ENCODE measurements at regions not wholly inside any gene's neighbourhood (a gene's known extent, or its start where the extent isn't known, plus 50 kb on each side); places are given as distances from the start of the nearest gene placed in this dataset.

GRCh38 chr10:104582966-104583365 is 58.1 kb upstream of the SORCS3 start:
- H3K23ac ChIP-seq (ENCODE audit: low read length) = no peak overlapping the region
- no peaks in the 10 kb centered on the region for H3K27me3 ChIP-seq (ENCODE audit: insufficient read depth, low read length)

GRCh38 chr10:104584541-104584940 is 56.5 kb upstream of the SORCS3 start:
- H4K12ac ChIP-seq (ENCODE audit: low read depth, low read length) = no peak overlapping the region
- no peak for DNase-seq
- no CpG with 5 or more reads among the region's 7 CpGs for WGBS (ENCODE audit: extremely low coverage, insufficient coverage, insufficient read length)
- H3K27me3 ChIP-seq (ENCODE audit: insufficient read depth, low read length) = no peaks in the 10 kb centered on the region
- no peak overlapping the region for H3K4me3 ChIP-seq (ENCODE audit: low read depth, low read length)
- no peak overlapping the region for H3K4me2 ChIP-seq (ENCODE audit: low read length)
- no peak overlapping the region for H3K9ac ChIP-seq (ENCODE audit: low read length)
- no peak overlapping the region for H3K18ac ChIP-seq (ENCODE audit: low read length)
- no peaks in the 10 kb centered on the region for H3K36me3 ChIP-seq (ENCODE audit: control insufficient read depth in 1 of 2, insufficient read depth in 2 of 2, low read length in 2 of 2)
- no peak overlapping the region for H3K23ac ChIP-seq (ENCODE audit: low read length)
- H3K79me1 ChIP-seq (ENCODE audit: low read length) = no peaks in the 10 kb centered on the region
- no peaks in the 10 kb centered on the region for H3K79me2 ChIP-seq (ENCODE audit: control insufficient read depth, insufficient read depth, low read length, poor library complexity)
- H2AK5ac ChIP-seq (ENCODE audit: low read length) = no peak overlapping the region
- H2BK120ac ChIP-seq (ENCODE audit: insufficient read depth, low read length, poor library complexity) = no peak overlapping the region
- H3K4me1 ChIP-seq (ENCODE audit: control insufficient read depth in 1 of 2, insufficient read depth in 2 of 2, low read length in 2 of 2) = peaks cover 0 to under 1% of the 10 kb centered on the region in 2 experiments
- H2BK12ac ChIP-seq (ENCODE audit: low read length) = no peak overlapping the region
- no peak overlapping the region for H4K91ac ChIP-seq (ENCODE audit: low read depth, low read length)
- H4K8ac ChIP-seq (ENCODE audit: low read depth, low read length) = no peak overlapping the region
- H3K14ac ChIP-seq (ENCODE audit: low read length) = no peak overlapping the region
- no peak overlapping the region for H3K4ac ChIP-seq (ENCODE audit: low read depth, low read length)
- no peak overlapping the region for H2AFZ ChIP-seq (ENCODE audit: insufficient read depth, low read length, poor library complexity)
- no peak overlapping the region for H3K27ac ChIP-seq (ENCODE audit: low read depth, low read length)
- H2BK5ac ChIP-seq (ENCODE audit: low read depth, low read length, poor library complexity) = no peak overlapping the region
- H3K9me3 ChIP-seq (ENCODE audit: insufficient read depth, low read depth, low read length) = peaks cover 2% of the 10 kb centered on the region

More at GRCh38 chr10:104582966-104583365, 58.1 kb upstream of the SORCS3 start:
- no peak overlapping the region for H3K4me2 ChIP-seq (ENCODE audit: low read length)
- H3K9me3 ChIP-seq (ENCODE audit: insufficient read depth, low read depth, low read length) = peaks cover 2% of the 10 kb centered on the region
- H3K14ac ChIP-seq (ENCODE audit: low read length) = no peak overlapping the region
- H4K91ac ChIP-seq (ENCODE audit: low read depth, low read length) = no peak overlapping the region
- no CpG with 5 or more reads among the region's 1 CpG for WGBS (ENCODE audit: extremely low coverage, insufficient coverage, insufficient read length)
- no peaks in the 10 kb centered on the region for H3K79me2 ChIP-seq (ENCODE audit: control insufficient read depth, insufficient read depth, low read length, poor library complexity)
- H2BK12ac ChIP-seq (ENCODE audit: low read length) = no peak overlapping the region
- DNase-seq = no peak
- H3K27ac ChIP-seq (ENCODE audit: low read depth, low read length) = no peak overlapping the region
- no peak overlapping the region for H3K4me3 ChIP-seq (ENCODE audit: low read depth, low read length)
- H4K8ac ChIP-seq (ENCODE audit: low read depth, low read length) = no peak overlapping the region
- no peaks in the 10 kb centered on the region for H3K4me1 ChIP-seq (ENCODE audit: control insufficient read depth in 1 of 2, insufficient read depth in 2 of 2, low read length in 2 of 2)
- no peaks in the 10 kb centered on the region for H3K79me1 ChIP-seq (ENCODE audit: low read length)
- H3K9ac ChIP-seq (ENCODE audit: low read length) = no peak overlapping the region
- H2BK120ac ChIP-seq (ENCODE audit: insufficient read depth, low read length, poor library complexity) = no peak overlapping the region
- no peak overlapping the region for H2BK5ac ChIP-seq (ENCODE audit: low read depth, low read length, poor library complexity)
- H4K12ac ChIP-seq (ENCODE audit: low read depth, low read length) = no peak overlapping the region
- no peak overlapping the region for H2AFZ ChIP-seq (ENCODE audit: insufficient read depth, low read length, poor library complexity)
- H3K4ac ChIP-seq (ENCODE audit: low read depth, low read length) = no peak overlapping the region
- H2AK5ac ChIP-seq (ENCODE audit: low read length) = no peak overlapping the region
- no peak overlapping the region for H3K18ac ChIP-seq (ENCODE audit: low read length)
- no peaks in the 10 kb centered on the region for H3K36me3 ChIP-seq (ENCODE audit: control insufficient read depth in 1 of 2, insufficient read depth in 2 of 2, low read length in 2 of 2)

- H3K18ac ChIP-seq (ENCODE audit: low read length) = no peak overlapping the region
- peaks cover 0 to 4% of the 10 kb centered on the region in 2 experiments for H3K4me1 ChIP-seq (ENCODE audit: control insufficient read depth in 1 of 2, insufficient read depth in 2 of 2, low read length in 2 of 2)
- DNase-seq = no peak
- WGBS (ENCODE audit: extremely low coverage, insufficient coverage, insufficient read length) = no CpG with 5 or more reads among the region's 2 CpGs
- H3K36me3 ChIP-seq (ENCODE audit: control insufficient read depth in 1 of 2, insufficient read depth in 2 of 2, low read length in 2 of 2) = no peaks in the 10 kb centered on the region
- no peak overlapping the region for H4K8ac ChIP-seq (ENCODE audit: low read depth, low read length)
- H3K9me3 ChIP-seq (ENCODE audit: insufficient read depth, low read depth, low read length) = peaks cover 2% of the 10 kb centered on the region
- H2AFZ ChIP-seq (ENCODE audit: insufficient read depth, low read length, poor library complexity) = no peak overlapping the region
- no peaks in the 10 kb centered on the region for H3K79me2 ChIP-seq (ENCODE audit: control insufficient read depth, insufficient read depth, low read length, poor library complexity)
- no peak overlapping the region for H3K14ac ChIP-seq (ENCODE audit: low read length)
- H2BK120ac ChIP-seq (ENCODE audit: insufficient read depth, low read length, poor library complexity) = no peak overlapping the region
- no peak overlapping the region for H3K4ac ChIP-seq (ENCODE audit: low read depth, low read length)
- H3K27me3 ChIP-seq (ENCODE audit: insufficient read depth, low read length) = no peaks in the 10 kb centered on the region
- H4K91ac ChIP-seq (ENCODE audit: low read depth, low read length) = no peak overlapping the region
- no peak overlapping the region for H2BK5ac ChIP-seq (ENCODE audit: low read depth, low read length, poor library complexity)
- H2AK5ac ChIP-seq (ENCODE audit: low read length) = no peak overlapping the region
- H4K12ac ChIP-seq (ENCODE audit: low read depth, low read length) = no peak overlapping the region
- H2BK12ac ChIP-seq (ENCODE audit: low read length) = no peak overlapping the region
- no peaks in the 10 kb centered on the region for H3K79me1 ChIP-seq (ENCODE audit: low read length)
- no peak overlapping the region for H3K23ac ChIP-seq (ENCODE audit: low read length)
- no peak overlapping the region for H3K9ac ChIP-seq (ENCODE audit: low read length)
- H3K4me2 ChIP-seq (ENCODE audit: low read length) = no peak overlapping the region
- no peak overlapping the region for H3K27ac ChIP-seq (ENCODE audit: low read depth, low read length)
- H3K4me3 ChIP-seq (ENCODE audit: low read depth, low read length) = no peak overlapping the region
These were observed 53.3 kb upstream of the SORCS3 start for GRCh38 chr10:104587751-104588150.

GRCh38 chr10:104589431-104589830 is 51.7 kb upstream of the SORCS3 start:
- Histone ChIP-seq H3K27me3 (ENCODE audit: insufficient read depth, low read length) (no peaks in the 10 kb centered on the region), H3K4me2 (ENCODE audit: low read length) (no peak overlapping the region), H3K18ac (ENCODE audit: low read length) (no peak overlapping the region), H3K14ac (ENCODE audit: low read length) (no peak overlapping the region), H3K9me3 (ENCODE audit: insufficient read depth, low read depth, low read length) (no peaks in the 10 kb centered on the region), H3K4me3 (ENCODE audit: low read depth, low read length) (no peak overlapping the region), H3K36me3 (ENCODE audit: control insufficient read depth in 1 of 2, insufficient read depth in 2 of 2, low read length in 2 of 2) (no peaks in the 10 kb centered on the region), H3K4me1 (ENCODE audit: control insufficient read depth in 1 of 2, insufficient read depth in 2 of 2, low read length in 2 of 2) (peaks cover 0 to 4% of the 10 kb centered on the region in 2 experiments), H4K91ac (ENCODE audit: low read depth, low read length) (no peak overlapping the region), H3K23ac (ENCODE audit: low read length) (no peak overlapping the region), H2BK5ac (ENCODE audit: low read depth, low read length, poor library complexity) (no peak overlapping the region), H2BK12ac (ENCODE audit: low read length) (no peak overlapping the region), H4K8ac (ENCODE audit: low read depth, low read length) (no peak overlapping the region), H2BK120ac (ENCODE audit: insufficient read depth, low read length, poor library complexity) (no peak overlapping the region), H4K12ac (ENCODE audit: low read depth, low read length) (no peak overlapping the region), H3K4ac (ENCODE audit: low read depth, low read length) (no peak overlapping the region), H3K79me1 (ENCODE audit: low read length) (no peaks in the 10 kb centered on the region), H3K9ac (ENCODE audit: low read length) (no peak overlapping the region), H3K79me2 (ENCODE audit: control insufficient read depth, insufficient read depth, low read length, poor library complexity) (no peaks in the 10 kb centered on the region), H3K27ac (ENCODE audit: low read depth, low read length) (no peak overlapping the region), H2AK5ac (ENCODE audit: low read length) (no peak overlapping the region), H2AFZ (ENCODE audit: insufficient read depth, low read length, poor library complexity) (no peak overlapping the region)
- WGBS (ENCODE audit: extremely low coverage, insufficient coverage, insufficient read length) = no CpG with 5 or more reads among the region's 4 CpGs
- no peak for DNase-seq

Data from trophoblast cell (in vitro differentiated cells and primary cell).